ENCODE measurements at regions not wholly inside any gene's neighbourhood (a gene's known extent, or its start where the extent isn't known, plus 50 kb on each side); places are given as distances from the start of the nearest gene placed in this dataset.

- no peak for TF ChIP-seq TCF12 (IDR thresholded peaks at IDR 0.05; ENCODE audit: low read depth)
- no peak for TF ChIP-seq CEBPB (IDR thresholded peaks at IDR 0.05)
- TF ChIP-seq EP300 (IDR thresholded peaks at IDR 0.05; ENCODE audit: borderline replicate concordance) = no peak
- no peak for TF ChIP-seq REST (IDR thresholded peaks at IDR 0.05; ENCODE audit: low read depth)
- TF ChIP-seq NFIC (IDR thresholded peaks at IDR 0.05) = no peak
- no peak for TF ChIP-seq MAX (IDR thresholded peaks at IDR 0.05)
- TF ChIP-seq RAD21 (IDR thresholded peaks at IDR 0.05; ENCODE audit: low read depth) = no peak
- no peak for TF ChIP-seq TAF1 (IDR thresholded peaks at IDR 0.05; ENCODE audit: low read depth)
- no peak for TF ChIP-seq FOXM1 (IDR thresholded peaks at IDR 0.05; ENCODE audit: borderline replicate concordance, low read depth)
- no peak for TF ChIP-seq YY1 (IDR thresholded peaks at IDR 0.05; ENCODE audit: low read depth)
- no peak for TF ChIP-seq TEAD4 (IDR thresholded peaks at IDR 0.05)
- no peak for TF ChIP-seq EGR1 (IDR thresholded peaks at IDR 0.05)
- TF ChIP-seq CREB1 (IDR thresholded peaks at IDR 0.05; ENCODE audit: low read depth) = no peak
These were observed 594.6 kb downstream of the COL12A1 start for GRCh38 chr6:74611220-74611619.

All from Ishikawa (cell line).